MM.1S (cell line): ENCODE measurements at regions not wholly inside any gene's neighbourhood (a gene's known extent, or its start where the extent isn't known, plus 50 kb on each side); places are given as distances from the start of the nearest gene placed in this dataset.

Source experiments
- DNase-seq: peaks from one replicate; pipeline ENCODE4 v3.0.0-alpha.2; 2015
- H2AFZ ChIP-seq: fragments of 300-600 bp; sonication (generic); 2 replicates; pipeline ENCODE4 v1.6.0; 2016; ENCODE audit warnings: antibody characterized with exemption, low read length
- H3F3A ChIP-seq: fragments of 300-600 bp; sonication (generic); 2 replicates; pipeline ENCODE4 v1.6.1; 2016; ENCODE audit warnings: mild to moderate bottlenecking, antibody characterized with exemption, low read length, moderate library complexity, mixed read lengths; ENCODE audit not compliant: insufficient read depth
- H3K27ac ChIP-seq: fragments of 300-600 bp; sonication (generic); 2 replicates; pipeline ENCODE4 v1.5.1; 2016; ENCODE audit warnings: mild to moderate bottlenecking, low read length
- H3K27me3 ChIP-seq: fragments of 300-600 bp; sonication (generic); replicated peaks from 2 replicates; pipeline ENCODE4 v1.6.0; 2016; ENCODE audit warnings: low read length; ENCODE audit not compliant: insufficient read depth
- H3K36me3 ChIP-seq: fragments of 300-600 bp; sonication (generic); replicated peaks from 2 replicates; pipeline ENCODE4 v1.6.1; 2016; ENCODE audit warnings: mild to moderate bottlenecking, low read length, mixed read lengths; ENCODE audit not compliant: insufficient read depth
- H3K4me1 ChIP-seq: fragments of 300-600 bp; sonication (generic); 2 replicates; pipeline ENCODE4 v1.6.1; 2016; ENCODE audit warnings: low read length, mixed read lengths
- H3K4me2 ChIP-seq: fragments of 300-600 bp; sonication (generic); 2 replicates; pipeline ENCODE4 v1.6.0; 2016; ENCODE audit warnings: low read depth, low read length
- H3K4me3 ChIP-seq: fragments of 300-600 bp; sonication (generic); 2 replicates; pipeline ENCODE4 v1.5.1; 2016; ENCODE audit warnings: low read length, mixed read lengths
- H3K79me2 ChIP-seq: fragments of 300-600 bp; sonication (generic); 2 replicates; pipeline ENCODE4 v1.6.1; 2016; ENCODE audit warnings: mixed run types, low read length, mixed read lengths
- H3K9ac ChIP-seq: fragments of 300-600 bp; sonication (generic); 2 replicates; pipeline ENCODE4 v1.6.1; 2016; ENCODE audit warnings: low read length, mixed read lengths
- H3K9me2 ChIP-seq: fragments of 300-600 bp; sonication (generic); replicated peaks from 2 replicates; pipeline ENCODE4 v1.6.1; 2016; ENCODE audit warnings: mild to moderate bottlenecking, low read length, mixed read lengths; ENCODE audit not compliant: insufficient read depth
- H3K9me3 ChIP-seq: fragments of 300-600 bp; sonication (generic); replicated peaks from 2 replicates; pipeline ENCODE4 v1.6.1; 2016; ENCODE audit warnings: mild to moderate bottlenecking, low read length, mixed read lengths; ENCODE audit not compliant: insufficient read depth
- H4K20me1 ChIP-seq: fragments of 300-600 bp; sonication (generic); 2 replicates; pipeline ENCODE4 v1.6.1; 2016; ENCODE audit warnings: mild to moderate bottlenecking, low read length, moderate library complexity, mixed read lengths; ENCODE audit not compliant: insufficient read depth
- EZH2 ChIP-seq: fragments of 300-600 bp; sonication (generic); optimal IDR thresholded peaks from 2 replicates; pipeline ENCODE3; 2017; ENCODE audit warnings: low read depth, mild to moderate bottlenecking, antibody characterized with exemption, low read length, mixed read lengths
- EZH2phosphoT487 ChIP-seq: fragments of 300-600 bp; sonication (generic); IDR thresholded peaks from 2 replicates; pipeline ENCODE4 v1.6.1; 2018; ENCODE audit warnings: antibody characterized with exemption, low read length
- TF ChIP-seq, protein P1 (sequence below): fragments of 300-600 bp; sonication (generic); IDR thresholded peaks from 2 replicates; pipeline ENCODE4 v1.5.1; 2016; ENCODE audit warnings: antibody characterized with exemption, low read length, mixed read lengths

- no peaks in the 10 kb centered on the region for H3K27me3 ChIP-seq
- DNase-seq = no peak
- H3K4me3 ChIP-seq = no peak overlapping the region
- no peaks in the 10 kb centered on the region for H3K9me2 ChIP-seq
- no peaks in the 10 kb centered on the region for H4K20me1 ChIP-seq
- no peaks in the 10 kb centered on the region for H3K79me2 ChIP-seq
- no peak overlapping the region for H3K9ac ChIP-seq
- no peak for TF ChIP-seq EZH2
- TF ChIP-seq EZH2phosphoT487 = no peak
- TF ChIP-seq, protein P1, sequence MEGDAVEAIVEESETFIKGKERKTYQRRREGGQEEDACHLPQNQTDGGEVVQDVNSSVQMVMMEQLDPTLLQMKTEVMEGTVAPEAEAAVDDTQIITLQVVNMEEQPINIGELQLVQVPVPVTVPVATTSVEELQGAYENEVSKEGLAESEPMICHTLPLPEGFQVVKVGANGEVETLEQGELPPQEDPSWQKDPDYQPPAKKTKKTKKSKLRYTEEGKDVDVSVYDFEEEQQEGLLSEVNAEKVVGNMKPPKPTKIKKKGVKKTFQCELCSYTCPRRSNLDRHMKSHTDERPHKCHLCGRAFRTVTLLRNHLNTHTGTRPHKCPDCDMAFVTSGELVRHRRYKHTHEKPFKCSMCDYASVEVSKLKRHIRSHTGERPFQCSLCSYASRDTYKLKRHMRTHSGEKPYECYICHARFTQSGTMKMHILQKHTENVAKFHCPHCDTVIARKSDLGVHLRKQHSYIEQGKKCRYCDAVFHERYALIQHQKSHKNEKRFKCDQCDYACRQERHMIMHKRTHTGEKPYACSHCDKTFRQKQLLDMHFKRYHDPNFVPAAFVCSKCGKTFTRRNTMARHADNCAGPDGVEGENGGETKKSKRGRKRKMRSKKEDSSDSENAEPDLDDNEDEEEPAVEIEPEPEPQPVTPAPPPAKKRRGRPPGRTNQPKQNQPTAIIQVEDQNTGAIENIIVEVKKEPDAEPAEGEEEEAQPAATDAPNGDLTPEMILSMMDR = no peak
- no peak overlapping the region for H3K27ac ChIP-seq
- H3K9me3 ChIP-seq = no peaks in the 10 kb centered on the region
- H3K36me3 ChIP-seq = no peaks in the 10 kb centered on the region
- no peak overlapping the region for H2AFZ ChIP-seq
- H3K4me2 ChIP-seq = no peak overlapping the region
- H3K4me1 ChIP-seq = no peaks in the 10 kb centered on the region
- no peaks in the 10 kb centered on the region for H3F3A ChIP-seq
These were observed 637.4 kb upstream of the CDH2 start for GRCh38 chr18:28814365-28814764.

- no peaks in the 10 kb centered on the region for H3K9me3 ChIP-seq
- no peaks in the 10 kb centered on the region for H3K79me2 ChIP-seq
- no peak overlapping the region for H3K27ac ChIP-seq
- no peaks in the 10 kb centered on the region for H4K20me1 ChIP-seq
- H3K4me3 ChIP-seq = no peak overlapping the region
- no peak overlapping the region for H3K9ac ChIP-seq
- H3K4me2 ChIP-seq = no peak overlapping the region
- DNase-seq = no peak
- TF ChIP-seq, protein P1 = no peak
- TF ChIP-seq EZH2 = no peak
- no peak for TF ChIP-seq EZH2phosphoT487
- no peaks in the 10 kb centered on the region for H3K27me3 ChIP-seq
- H3K9me2 ChIP-seq = no peaks in the 10 kb centered on the region
- no peaks in the 10 kb centered on the region for H3K4me1 ChIP-seq
- H3F3A ChIP-seq = no peaks in the 10 kb centered on the region
- no peaks in the 10 kb centered on the region for H3K36me3 ChIP-seq
- H2AFZ ChIP-seq = no peak overlapping the region
These were observed 631.4 kb upstream of the CDH2 start for GRCh38 chr18:28808373-28808772.

DNA sequence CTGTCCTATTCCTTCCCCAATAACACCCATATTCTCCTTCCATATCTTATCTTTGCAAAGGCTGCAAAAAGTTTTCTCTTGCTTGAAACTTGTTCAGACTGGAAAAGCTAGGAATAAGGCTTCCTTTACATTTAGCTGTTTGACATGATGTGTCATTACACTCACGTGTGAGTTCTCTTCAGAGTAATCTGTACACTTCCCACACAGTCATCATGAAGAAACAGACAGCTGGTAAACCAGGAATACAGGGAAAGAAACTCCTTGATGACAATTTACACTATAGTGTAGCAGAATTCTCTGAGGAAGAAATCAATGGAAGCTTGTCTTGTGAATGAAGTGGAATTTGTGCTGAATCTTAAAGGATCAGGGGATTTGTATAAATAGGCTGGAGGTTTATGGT is 628.6 kb upstream of the CDH2 start:
- no peaks in the 10 kb centered on the region for H3K4me1 ChIP-seq
- no peak overlapping the region for H3K9ac ChIP-seq
- no peaks in the 10 kb centered on the region for H3K36me3 ChIP-seq
- TF ChIP-seq EZH2phosphoT487 (no peak), EZH2 (no peak)
- TF ChIP-seq, protein P1 = no peak
- no peak for DNase-seq
- H3K79me2 ChIP-seq = no peaks in the 10 kb centered on the region
- H4K20me1 ChIP-seq = no peaks in the 10 kb centered on the region
- no peak overlapping the region for H3K4me2 ChIP-seq
- H3K27me3 ChIP-seq = no peaks in the 10 kb centered on the region
- H3K9me3 ChIP-seq = no peaks in the 10 kb centered on the region
- H2AFZ ChIP-seq = no peak overlapping the region
- no peaks in the 10 kb centered on the region for H3F3A ChIP-seq
- H3K4me3 ChIP-seq = no peak overlapping the region
- H3K9me2 ChIP-seq = no peaks in the 10 kb centered on the region
- no peak overlapping the region for H3K27ac ChIP-seq
